GM23248 (cell line): ENCODE measurements at regions not wholly inside any gene's neighbourhood (a gene's known extent, or its start where the extent isn't known, plus 50 kb on each side); places are given as distances from the start of the nearest gene placed in this dataset.
A peak's percentile ranks its signal among the peaks of the same experiment; 100 is the strongest.

Source experiments
- DNase-seq: peaks from one replicate; pipeline ENCODE4 v3.0.0-alpha.2; 2015
- H2AFZ ChIP-seq: fragments of 200-600 bp; sonication (generic); 2 replicates; pipeline ENCODE4 v1.6.1; 2016; ENCODE audit warnings: antibody characterized with exemption
- H3F3A ChIP-seq: fragments of 200-600 bp; sonication (generic); 2 replicates; pipeline ENCODE4 v1.6.1; 2016; ENCODE audit warnings: mild to moderate bottlenecking, antibody characterized with exemption, mixed run types; ENCODE audit not compliant: insufficient read depth
- H3K27ac ChIP-seq: fragments of 200-600 bp; sonication (generic); 2 replicates; pipeline ENCODE4 v1.5.1; 2016; ENCODE audit warnings: mild to moderate bottlenecking
- H3K27me3 ChIP-seq: fragments of 200-600 bp; sonication (generic); replicated peaks from 2 replicates; pipeline ENCODE4 v1.6.1; 2016; ENCODE audit warnings: mild to moderate bottlenecking; ENCODE audit not compliant: insufficient read depth
- H3K36me3 ChIP-seq: fragments of 200-600 bp; sonication (generic); 2 replicates; pipeline ENCODE4 v1.6.1; 2016; ENCODE audit warnings: low read depth, mild to moderate bottlenecking
- H3K4me1 ChIP-seq: fragments of 200-600 bp; sonication (generic); 2 replicates; pipeline ENCODE4 v1.6.1; 2016; ENCODE audit warnings: mild to moderate bottlenecking; ENCODE audit not compliant: insufficient read depth
- H3K4me2 ChIP-seq: fragments of 200-600 bp; sonication (generic); one replicate; pipeline ENCODE4 v1.6.1; 2016; ENCODE audit warnings: mild to moderate bottlenecking; ENCODE audit not compliant: unreplicated experiment
- H3K4me3 ChIP-seq: fragments of 200-600 bp; sonication (generic); 2 replicates; pipeline ENCODE4 v1.5.1; 2016; ENCODE audit warnings: mild to moderate bottlenecking
- H3K79me2 ChIP-seq: fragments of 200-600 bp; sonication (generic); 2 replicates; pipeline ENCODE4 v1.6.1; 2016; ENCODE audit warnings: mild to moderate bottlenecking; ENCODE audit not compliant: insufficient read depth
- H3K9ac ChIP-seq: fragments of 200-600 bp; sonication (generic); 2 replicates; pipeline ENCODE4 v1.6.1; 2016; ENCODE audit warnings: mild to moderate bottlenecking
- H3K9me2 ChIP-seq: fragments of 200-600 bp; sonication (generic); 2 replicates; pipeline ENCODE4 v1.6.1; 2016; ENCODE audit warnings: mixed run types, mild to moderate bottlenecking, moderate library complexity; ENCODE audit not compliant: insufficient read depth
- H3K9me3 ChIP-seq: fragments of 200-600 bp; sonication (generic); one replicate; pipeline ENCODE4 v1.6.1; 2017; ENCODE audit warnings: low read depth
- H4K20me1 ChIP-seq: fragments of 200-600 bp; sonication (generic); 2 replicates; pipeline ENCODE4 v1.6.0; 2016; ENCODE audit not compliant: insufficient read depth
- EZH2 ChIP-seq: fragments of 200-600 bp; sonication (generic); IDR thresholded peaks from 2 replicates; pipeline ENCODE4 v1.6.1; 2018; ENCODE audit warnings: antibody characterized with exemption, mild to moderate bottlenecking; ENCODE audit not compliant: insufficient read depth, poor library complexity, severe bottlenecking
- EZH2phosphoT487 ChIP-seq: fragments of 200-600 bp; sonication (generic); IDR thresholded peaks from 2 replicates; pipeline ENCODE4 v1.6.1; 2018; ENCODE audit warnings: antibody characterized with exemption, moderate library complexity, mild to moderate bottlenecking, low read depth; ENCODE audit not compliant: insufficient read depth
- WGBS, 2 experiments: methylation state at CpG; one replicate each; pipeline ENCODE4 v1.1.6; 2015 to 2017; ENCODE audit warnings: low lambda C conversion rate in 2 of 2, low coverage in 1 of 2; ENCODE audit errors: missing lambda C conversion rate in 2 of 2; 5-methylcytosine and 5-hydroxymethylcytosine counted together
- in situ Hi-C: fragments of 300-500 bp; cut with MboI; formaldehyde crosslinking; loops from 2 replicates; pipeline ENCODE4 v1.15.0; 2020

- Histone ChIP-seq H3K4me3 (no peak overlapping the region), H3K79me2 (no peaks in the 10 kb centered on the region), H2AFZ (peak overlapping the region; percentile 48; the same call in 1 of the 2 replicates), H3K4me1 (peaks cover 28% of the 10 kb centered on the region), H3F3A (peaks cover 13% of the 10 kb centered on the region; the same call in 1 of the 2 replicates), H4K20me1 (no peaks in the 10 kb centered on the region), H3K9ac (peak overlapping the region; percentile 25; the same call in 1 of the 2 replicates), H3K36me3 (no peaks in the 10 kb centered on the region), H3K9me2 (no peaks in the 10 kb centered on the region), H3K27me3 (no peaks in the 10 kb centered on the region), H3K27ac (peak overlapping the region; percentile 73), H3K9me3 (no peaks in the 10 kb centered on the region), H3K4me2 (no peak overlapping the region)
- no peak for TF ChIP-seq EZH2phosphoT487
- peak; percentile 64 for DNase-seq
- in situ Hi-C loops: no loop called here
These were observed 95.2 kb downstream of the KCNA5 start for GRCh38 chr12:5138845-5139244.

GRCh38 chr12:5139751-5140150, 96.1 kb downstream of the KCNA5 start:
- TF ChIP-seq EZH2 (no peak), EZH2phosphoT487 (no peak)
- no peaks in the 10 kb centered on the region for H3K9me3 ChIP-seq
- in situ Hi-C loops: no loop called here
- 81 to 89% methylated on average over 6 of the region's 6 CpGs for WGBS, 2 experiments
- H4K20me1 ChIP-seq: no peaks in the 10 kb centered on the region
- H3K9me2 ChIP-seq: no peaks in the 10 kb centered on the region
- DNase-seq: no peak
- no peak overlapping the region for H3K27ac ChIP-seq
- H3K9ac ChIP-seq: no peak overlapping the region
- peaks cover 8% of the 10 kb centered on the region; the same call in 1 of the 2 replicates for H3F3A ChIP-seq
- H3K4me2 ChIP-seq: no peak overlapping the region
- no peak overlapping the region for H3K4me3 ChIP-seq
- no peaks in the 10 kb centered on the region for H3K27me3 ChIP-seq
- peaks cover 27% of the 10 kb centered on the region for H3K4me1 ChIP-seq
- H3K79me2 ChIP-seq: no peaks in the 10 kb centered on the region
- no peak overlapping the region for H2AFZ ChIP-seq
- no peaks in the 10 kb centered on the region for H3K36me3 ChIP-seq

GRCh38 chr12:5140190-5140589, 96.5 kb downstream of the KCNA5 start:
- H3K9me2 ChIP-seq: no peaks in the 10 kb centered on the region
- TF ChIP-seq EZH2phosphoT487 (no peak), EZH2 (no peak)
- peaks cover 22% of the 10 kb centered on the region for H3K4me1 ChIP-seq
- H3K27ac ChIP-seq: no peak overlapping the region
- DNase-seq: no peak
- in situ Hi-C loops: no loop called here
- H3K36me3 ChIP-seq: no peaks in the 10 kb centered on the region
- no peak overlapping the region for H3K9ac ChIP-seq
- H3K79me2 ChIP-seq: no peaks in the 10 kb centered on the region
- 0 out of 2 replicates have a peak, but pooled peaks cover 4% of the 10 kb centered on the region for H3F3A ChIP-seq
- 88 to 92% methylated on average over 3 of the region's 3 CpGs for WGBS, 2 experiments
- no peak overlapping the region for H2AFZ ChIP-seq
- H3K9me3 ChIP-seq: no peaks in the 10 kb centered on the region
- no peaks in the 10 kb centered on the region for H4K20me1 ChIP-seq
- H3K4me2 ChIP-seq: no peak overlapping the region
- H3K27me3 ChIP-seq: no peaks in the 10 kb centered on the region
- H3K4me3 ChIP-seq: no peak overlapping the region

- no peak overlapping the region for H3K4me3 ChIP-seq
- 38 to 76% methylated on average over 1 of the region's 1 CpG for WGBS, 2 experiments
- no peak for DNase-seq
- no peaks in the 10 kb centered on the region for H3K4me1 ChIP-seq
- no peak overlapping the region for H3K4me2 ChIP-seq
- H3K9ac ChIP-seq: no peak overlapping the region
- no peaks in the 10 kb centered on the region for H3K36me3 ChIP-seq
- H2AFZ ChIP-seq: no peak overlapping the region
- H3F3A ChIP-seq: no peaks in the 10 kb centered on the region
- H3K79me2 ChIP-seq: no peaks in the 10 kb centered on the region
- peaks cover 9% of the 10 kb centered on the region for H3K27me3 ChIP-seq
- in situ Hi-C loops: no loop called here
- no peak overlapping the region for H3K27ac ChIP-seq
- no peaks in the 10 kb centered on the region for H3K9me3 ChIP-seq
- H4K20me1 ChIP-seq: no peaks in the 10 kb centered on the region
- H3K9me2 ChIP-seq: no peaks in the 10 kb centered on the region
- TF ChIP-seq EZH2 (no peak), EZH2phosphoT487 (no peak)
These were observed 105.2 kb downstream of the KCNA5 start for GRCh38 chr12:5148880-5149279.

GRCh38 chr12:5154091-5154490, 110.4 kb downstream of the KCNA5 start:
- H3K9ac ChIP-seq: no peak overlapping the region
- H2AFZ ChIP-seq: no peak overlapping the region
- no peaks in the 10 kb centered on the region for H3K9me3 ChIP-seq
- no peaks in the 10 kb centered on the region for H3K4me1 ChIP-seq
- WGBS, 2 experiments: 57% methylated on average over 5 of the region's 5 CpGs
- H3F3A ChIP-seq: no peaks in the 10 kb centered on the region
- H3K4me2 ChIP-seq: no peak overlapping the region
- no peaks in the 10 kb centered on the region for H3K36me3 ChIP-seq
- no peaks in the 10 kb centered on the region for H3K79me2 ChIP-seq
- in situ Hi-C loops: loop anchor here (25.0 kb wide), 1 partner anchor 92 kb away; no protein-coding TSS in a partner anchor
- H3K27me3 ChIP-seq: peaks cover 9% of the 10 kb centered on the region
- no peak for DNase-seq
- no peak overlapping the region for H3K4me3 ChIP-seq
- H3K9me2 ChIP-seq: no peaks in the 10 kb centered on the region
- H4K20me1 ChIP-seq: no peaks in the 10 kb centered on the region
- no peak overlapping the region for H3K27ac ChIP-seq
- TF ChIP-seq EZH2phosphoT487 (no peak), EZH2 (no peak)
